Right kidney (tissue), 1 donor: ENCODE measurements at regions not wholly inside any gene's neighbourhood (a gene's known extent, or its start where the extent isn't known, plus 50 kb on each side); places are given as distances from the start of the nearest gene placed in this dataset.
"Not testable (repeated sequence)": the region's sequence is repeated elsewhere in the genome, so short reads cannot be mapped to it uniquely, and the experiment has no call there.

Experiments used
- DNase-seq: peaks from one replicate; pipeline ENCODE4 v3.0.0-alpha.2; 2016

DNA sequence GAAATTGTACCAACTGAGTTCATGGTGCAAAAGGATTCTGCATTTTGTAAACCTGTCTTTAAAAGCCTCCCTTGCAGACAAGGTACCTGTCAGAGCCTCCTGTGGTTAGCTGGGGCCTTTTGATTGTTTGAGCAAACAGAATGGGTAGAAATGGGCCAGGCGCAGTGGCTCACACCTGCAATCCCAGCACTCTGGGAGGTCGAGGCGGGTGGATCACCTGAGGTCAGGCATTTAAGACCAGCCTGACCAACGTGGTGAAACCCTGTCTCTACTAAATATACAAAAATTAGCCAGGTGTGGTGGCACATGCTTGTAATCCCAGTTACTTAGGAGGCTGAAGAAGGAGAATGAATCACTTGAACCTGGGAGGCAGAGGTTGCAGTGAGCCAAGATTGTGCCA is 332.9 kb upstream of the ID2 start:
- DNase-seq, result not testable (repeated sequence)

DNA sequence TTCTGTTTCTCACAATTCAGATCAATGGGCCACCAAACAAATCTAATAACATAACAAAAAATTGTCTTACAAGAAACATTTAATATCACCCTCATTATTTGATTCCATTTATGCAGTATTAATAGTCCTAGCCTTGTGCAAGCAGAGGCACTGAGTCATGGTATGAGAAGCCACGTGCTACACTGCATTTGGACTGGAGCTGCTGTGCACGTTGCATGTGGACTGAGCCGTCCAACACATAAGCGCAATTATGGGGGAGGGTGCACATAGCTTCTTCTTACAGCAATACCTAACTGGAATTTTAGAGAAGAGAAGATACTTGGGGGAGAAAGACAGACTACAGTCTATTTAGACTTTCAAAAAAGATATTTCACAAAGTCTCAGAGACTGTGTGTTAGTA is 329.6 kb upstream of the ID2 start:
- DNase-seq, result no peak

DNA sequence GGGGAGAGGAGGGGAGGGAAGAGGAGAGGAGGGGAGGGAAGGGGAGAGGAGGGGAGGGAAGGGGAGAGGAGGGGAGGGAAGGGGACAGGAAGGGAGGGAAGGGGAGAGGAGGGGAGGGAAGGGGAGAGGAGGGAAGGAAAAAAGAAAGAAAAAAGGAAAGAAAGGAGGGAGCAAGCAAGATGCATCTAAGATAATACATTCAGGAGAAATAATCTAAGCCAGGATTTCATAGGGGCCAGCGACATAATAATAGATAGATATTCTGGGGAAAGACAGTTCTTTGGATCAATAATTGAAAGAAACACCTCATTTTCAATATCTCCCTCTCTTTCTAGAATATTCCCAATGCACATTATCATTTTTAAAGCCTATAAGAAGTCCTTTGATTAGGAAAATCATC is 328.9 kb upstream of the ID2 start:
- no peak for DNase-seq

DNA sequence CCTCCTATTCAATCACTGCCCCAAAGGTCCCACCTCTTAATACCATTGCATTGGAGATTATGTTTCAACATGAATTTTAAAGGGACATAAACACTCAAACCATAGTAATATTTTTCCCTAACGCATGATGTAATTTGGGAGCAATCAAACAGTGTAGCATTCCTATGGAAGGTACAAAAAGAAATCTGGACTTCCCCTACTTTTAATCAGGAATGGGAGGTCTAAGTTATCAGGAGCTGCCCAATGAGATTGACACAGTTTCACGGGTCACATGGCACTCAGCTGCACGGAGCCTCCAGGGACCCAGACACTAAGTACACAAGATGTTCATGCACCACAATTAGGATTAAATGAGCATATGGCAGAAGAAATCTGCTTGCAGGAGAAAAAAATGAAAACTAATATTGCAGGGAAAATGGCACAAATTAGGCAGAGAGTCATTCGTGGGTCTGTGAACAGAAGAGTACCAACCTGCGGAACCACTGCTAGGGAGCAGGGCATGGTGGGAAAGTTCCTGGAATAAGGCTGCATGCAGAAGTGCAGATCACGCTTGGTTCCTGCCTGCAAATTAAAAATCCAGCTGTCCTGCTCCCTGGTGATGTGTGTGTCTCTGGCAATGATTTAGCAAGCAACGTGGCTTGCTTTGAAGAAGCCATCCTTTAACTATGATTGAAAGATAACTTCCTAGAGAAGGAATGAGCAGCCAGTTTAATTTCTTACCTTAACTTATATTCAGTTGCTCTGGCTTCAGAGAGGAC is 326.6 kb upstream of the ID2 start:
- no peak for DNase-seq

DNA sequence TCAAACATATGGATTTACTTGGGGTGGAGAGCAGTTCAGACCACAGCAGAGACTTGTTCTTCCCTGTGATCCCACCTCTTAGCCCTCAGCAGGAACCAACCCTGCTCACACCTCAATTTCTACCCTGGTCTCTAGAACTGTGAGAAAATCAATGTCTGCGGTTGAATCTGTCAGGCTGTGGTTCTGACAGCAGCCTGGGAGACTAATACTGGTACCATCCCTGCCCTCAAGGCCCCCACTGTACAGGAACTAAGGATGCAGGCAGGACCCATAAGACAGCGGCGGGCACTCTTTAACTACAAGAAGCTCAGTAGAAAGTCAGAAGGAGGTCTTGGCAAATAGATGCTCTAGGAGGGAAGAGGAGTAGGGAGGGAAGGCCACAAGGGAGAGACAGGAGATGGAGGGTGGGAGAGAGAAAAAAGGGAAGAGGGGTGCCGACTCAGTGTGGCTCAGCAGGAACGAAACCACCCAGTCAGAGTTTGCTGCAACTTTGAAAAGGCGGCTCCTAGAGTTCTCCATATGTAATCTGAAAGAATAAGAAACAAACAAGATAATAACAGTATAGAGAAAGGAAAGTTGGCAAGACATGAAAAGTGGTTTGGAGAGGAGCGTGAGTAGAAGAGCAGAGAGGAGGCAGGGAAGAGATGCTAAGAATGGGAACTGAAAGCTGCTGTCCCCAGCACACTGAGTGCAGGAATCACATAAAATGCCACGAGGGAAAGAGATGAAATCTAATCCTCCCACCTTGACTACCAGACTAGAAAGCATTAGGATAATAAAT is 323.9 kb upstream of the ID2 start:
- DNase-seq, result no peak

DNA sequence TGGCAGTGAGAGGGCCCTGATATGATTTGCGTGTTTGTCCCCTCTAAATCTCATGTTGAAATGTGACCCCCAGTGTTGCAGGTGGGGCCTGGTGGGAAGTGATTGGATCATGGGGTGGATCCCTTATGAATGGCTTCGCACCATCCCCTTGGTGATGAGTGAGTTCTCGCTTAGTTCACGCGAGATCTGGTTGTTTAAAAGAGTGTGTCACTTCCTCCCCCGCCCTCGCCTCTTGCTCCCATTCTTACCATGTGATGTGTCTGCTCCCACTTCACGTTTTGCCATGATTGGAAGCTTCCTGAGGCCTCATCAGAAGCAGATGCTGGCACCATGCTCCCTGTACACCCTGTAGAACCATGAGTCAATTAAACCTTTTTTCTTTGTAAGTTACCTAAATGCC is 319.9 kb upstream of the ID2 start:
- no peak for DNase-seq

DNA sequence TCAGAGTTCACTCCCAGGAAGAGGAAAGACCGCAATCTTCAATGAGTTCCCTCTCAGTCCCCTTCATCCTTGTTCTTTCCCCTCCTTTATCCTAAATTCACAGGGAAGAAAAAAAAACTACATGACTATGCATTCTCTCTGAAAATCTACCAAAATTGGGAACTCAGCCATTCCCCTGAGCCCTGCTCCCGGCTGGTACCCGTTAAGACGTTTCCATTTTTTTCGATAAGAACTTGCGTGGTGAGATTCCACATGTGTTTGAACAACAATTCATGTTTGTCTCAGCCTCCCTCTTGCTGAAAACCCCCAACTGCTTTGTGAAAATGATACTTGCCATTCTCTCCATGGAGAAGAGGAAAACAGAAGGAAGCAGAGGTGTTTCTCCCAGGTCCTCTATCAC is 318.7 kb upstream of the ID2 start:
- no peak for DNase-seq

DNA sequence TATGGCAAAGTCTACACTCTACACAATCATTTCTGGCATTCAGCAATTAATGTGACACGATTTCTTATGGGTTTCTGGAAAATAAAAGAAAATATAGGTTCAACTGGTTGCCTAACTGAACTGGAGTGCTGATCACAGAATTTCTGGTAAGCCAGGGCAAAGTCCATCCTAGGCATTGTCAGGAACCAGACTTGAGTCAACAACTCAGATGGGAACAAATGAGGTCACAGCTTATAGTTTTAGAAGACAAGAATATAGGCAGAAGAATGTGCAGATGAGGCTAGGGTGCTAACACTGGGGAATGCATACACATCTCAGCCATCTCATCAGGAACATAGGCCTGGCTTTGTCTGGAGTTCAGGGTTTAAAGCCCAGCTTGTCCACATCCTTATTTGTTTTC is 317.2 kb upstream of the ID2 start:
- no peak for DNase-seq

DNA sequence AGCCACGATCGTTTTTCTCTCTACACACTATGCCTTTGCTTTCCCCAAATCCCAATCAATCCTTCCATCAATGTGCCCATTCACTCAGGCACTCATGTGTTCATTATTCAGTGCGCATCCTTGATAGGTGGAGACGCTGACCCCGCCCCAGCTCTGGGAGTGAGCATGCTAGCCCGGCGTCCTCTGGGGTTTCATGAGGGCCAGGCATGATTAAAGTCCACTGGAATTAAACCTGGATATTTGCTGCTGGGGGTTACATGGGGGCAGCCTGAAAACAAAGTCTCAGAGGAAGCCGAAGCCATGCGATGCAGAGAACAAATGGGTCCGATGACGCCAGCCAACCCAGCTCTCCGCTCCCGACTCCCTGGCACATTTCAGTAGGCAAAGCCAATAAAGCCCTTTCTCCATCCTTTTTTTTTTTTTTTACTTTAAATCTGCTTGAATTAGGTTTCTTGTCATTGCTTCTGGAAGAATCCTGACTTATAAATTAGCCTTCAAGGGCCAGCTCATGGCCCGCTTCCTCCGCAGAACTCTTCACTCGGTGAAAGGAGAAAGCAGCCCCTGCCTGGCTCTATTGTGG is 316.4 kb upstream of the ID2 start:
- DNase-seq, result no peak

DNA sequence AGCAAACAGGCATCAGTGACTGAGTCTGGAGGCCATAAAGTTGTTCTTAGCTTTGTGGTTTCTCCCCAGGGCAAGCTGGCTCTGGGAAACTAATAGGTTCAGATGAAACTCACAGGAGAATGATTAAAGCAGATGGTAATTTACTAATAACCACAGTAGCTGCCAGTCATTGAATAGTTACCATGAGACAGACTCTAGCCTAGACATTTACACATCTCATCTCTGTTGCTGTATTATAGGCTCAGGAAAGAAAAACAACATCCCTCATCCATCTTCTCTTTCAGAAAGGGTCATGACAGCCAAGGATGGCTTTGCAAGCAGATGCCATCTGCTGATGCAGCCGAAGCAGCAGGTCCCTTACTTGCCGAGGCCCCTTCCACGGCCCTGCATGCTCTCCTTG is 314.0 kb upstream of the ID2 start:
- no peak for DNase-seq

DNA sequence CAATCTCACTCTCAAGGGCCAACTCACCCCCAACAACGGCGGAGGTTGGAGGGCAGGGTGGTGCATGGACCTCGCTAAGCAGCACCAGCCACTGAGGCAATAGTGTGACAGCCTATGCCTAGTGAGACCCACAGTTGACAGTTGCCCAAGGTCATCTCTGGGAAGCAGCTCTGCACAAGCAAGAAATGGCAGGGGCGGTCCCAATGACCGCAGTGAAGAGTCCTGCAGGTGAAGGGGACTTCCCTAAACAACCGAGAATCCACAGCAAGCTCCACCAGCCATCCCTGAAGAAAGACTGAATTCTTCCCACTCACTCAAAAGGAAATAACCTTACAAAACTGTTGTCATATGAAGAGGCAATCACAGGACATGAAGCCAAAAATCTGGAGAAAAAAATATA is 313.4 kb upstream of the ID2 start:
- no peak for DNase-seq

DNA sequence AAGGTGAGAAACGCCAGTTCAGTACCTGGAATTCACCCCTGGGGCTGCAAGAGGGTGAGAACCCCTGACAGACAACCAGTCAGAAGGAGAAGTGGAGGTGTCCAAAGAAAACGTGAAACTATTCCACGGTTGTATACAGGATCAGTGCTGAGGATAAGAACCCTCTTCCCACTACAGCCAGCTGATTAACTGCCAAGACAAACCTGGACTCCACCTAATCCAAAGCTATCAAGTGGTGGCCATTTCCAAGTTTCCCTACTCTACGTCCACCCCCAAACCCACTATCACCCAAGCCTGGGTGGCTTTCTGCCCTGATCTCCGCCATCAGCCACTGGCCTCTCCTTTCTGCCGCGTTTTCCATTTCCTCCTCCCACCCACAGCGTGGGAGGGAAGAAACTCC is 312.3 kb upstream of the ID2 start:
- DNase-seq, result no peak

DNA sequence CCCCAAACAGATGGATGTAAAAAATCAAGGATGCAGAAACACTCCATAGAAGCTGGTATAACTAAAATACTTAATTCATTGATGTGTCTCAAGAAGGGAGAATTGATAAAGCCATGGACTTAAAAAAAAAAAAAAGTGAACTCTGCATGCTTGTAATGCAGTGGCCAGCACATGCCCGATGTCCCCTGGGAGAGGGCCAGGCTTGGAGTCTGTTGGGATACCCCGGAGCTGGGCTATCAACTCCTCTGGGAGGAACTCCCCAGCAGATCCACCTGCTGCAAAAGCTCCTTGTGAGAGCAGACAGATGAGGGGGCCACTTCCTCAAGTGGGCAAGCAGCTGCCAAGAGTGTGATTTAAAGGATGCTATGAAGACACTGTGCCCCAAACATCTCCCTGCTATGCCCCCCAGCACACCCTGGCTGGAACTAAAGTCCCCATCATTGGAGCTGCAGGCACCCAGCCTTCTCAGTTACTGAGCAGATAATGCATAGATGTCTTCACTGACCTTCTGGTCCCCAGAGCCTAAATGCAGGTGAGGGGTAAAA is 311.5 kb upstream of the ID2 start:
- no peak for DNase-seq

DNA sequence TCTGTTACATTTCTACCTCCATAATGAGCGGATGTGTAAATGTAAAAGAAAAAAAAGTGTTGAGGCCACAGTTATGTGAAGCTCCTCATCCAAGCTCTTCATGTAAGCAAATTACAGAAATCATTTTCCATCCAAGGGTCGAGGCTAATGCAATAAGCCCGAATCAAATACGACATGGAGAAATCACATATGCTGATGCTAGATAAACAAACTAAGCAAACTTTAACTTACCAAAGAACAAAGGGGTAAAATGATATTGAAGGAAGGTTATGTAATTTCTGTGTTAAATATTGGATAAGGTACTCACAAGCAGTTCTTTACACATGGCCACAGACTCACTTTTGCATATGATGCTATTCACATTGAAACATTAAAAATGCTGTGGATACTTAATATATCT is 310.2 kb upstream of the ID2 start:
- no peak for DNase-seq

DNA sequence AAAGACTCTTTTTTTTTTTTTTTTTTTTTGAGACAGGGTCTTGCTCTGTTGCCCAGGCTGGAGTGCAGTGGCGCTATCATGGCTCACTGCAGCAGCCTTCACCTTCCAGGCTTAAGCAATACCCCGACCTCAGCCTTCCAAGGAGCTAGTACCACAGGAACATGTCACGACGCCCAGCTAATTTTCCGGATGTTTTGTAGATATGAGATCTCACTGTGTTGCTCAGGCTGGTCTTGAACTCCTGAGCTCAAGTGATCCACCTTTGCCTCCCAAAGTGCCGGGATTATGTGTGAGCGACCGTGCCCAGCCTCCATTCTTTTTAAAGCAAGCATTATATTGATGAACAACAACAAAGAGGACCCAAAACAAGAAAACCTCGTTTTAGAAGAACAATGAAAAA is 307.1 kb upstream of the ID2 start:
- DNase-seq, result no peak

DNA sequence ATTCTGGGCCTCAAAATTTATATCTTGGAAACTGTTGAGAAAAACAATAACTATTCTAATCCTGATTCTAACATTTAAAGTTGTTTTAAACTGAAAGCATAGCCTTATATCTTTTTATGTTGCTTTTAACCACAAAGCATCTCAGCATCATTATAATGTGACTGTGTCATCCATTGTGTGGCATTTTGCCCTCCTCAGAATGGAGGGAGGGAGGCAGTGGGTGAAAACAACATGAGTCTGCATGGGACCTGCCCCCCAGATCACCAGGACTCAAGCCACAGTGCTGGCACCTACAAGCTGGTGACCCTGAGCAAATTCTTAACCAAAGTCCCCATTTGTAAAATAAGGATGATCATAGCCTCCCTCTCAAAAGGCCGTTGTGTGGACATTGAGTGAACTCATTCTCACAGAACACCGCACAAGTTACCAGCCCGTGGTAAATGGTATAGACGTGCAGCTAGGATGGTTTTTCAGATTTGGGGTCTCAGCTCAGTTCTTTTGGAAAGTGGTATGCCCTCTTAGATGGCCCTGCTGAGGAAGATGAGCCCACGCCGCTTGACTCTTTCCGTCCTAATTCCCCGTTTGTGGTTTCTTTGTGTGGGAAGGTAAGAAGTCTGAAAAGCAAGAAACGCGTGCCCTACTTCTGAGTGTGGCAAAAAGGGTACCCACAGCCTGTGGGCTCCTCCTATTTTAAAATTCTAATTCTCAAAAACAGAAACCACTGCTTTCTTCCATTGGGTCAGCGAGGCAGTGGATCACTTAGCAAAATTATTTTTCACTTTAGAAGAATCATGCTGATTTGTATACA is 305.0 kb upstream of the ID2 start:
- DNase-seq, result no peak

DNA sequence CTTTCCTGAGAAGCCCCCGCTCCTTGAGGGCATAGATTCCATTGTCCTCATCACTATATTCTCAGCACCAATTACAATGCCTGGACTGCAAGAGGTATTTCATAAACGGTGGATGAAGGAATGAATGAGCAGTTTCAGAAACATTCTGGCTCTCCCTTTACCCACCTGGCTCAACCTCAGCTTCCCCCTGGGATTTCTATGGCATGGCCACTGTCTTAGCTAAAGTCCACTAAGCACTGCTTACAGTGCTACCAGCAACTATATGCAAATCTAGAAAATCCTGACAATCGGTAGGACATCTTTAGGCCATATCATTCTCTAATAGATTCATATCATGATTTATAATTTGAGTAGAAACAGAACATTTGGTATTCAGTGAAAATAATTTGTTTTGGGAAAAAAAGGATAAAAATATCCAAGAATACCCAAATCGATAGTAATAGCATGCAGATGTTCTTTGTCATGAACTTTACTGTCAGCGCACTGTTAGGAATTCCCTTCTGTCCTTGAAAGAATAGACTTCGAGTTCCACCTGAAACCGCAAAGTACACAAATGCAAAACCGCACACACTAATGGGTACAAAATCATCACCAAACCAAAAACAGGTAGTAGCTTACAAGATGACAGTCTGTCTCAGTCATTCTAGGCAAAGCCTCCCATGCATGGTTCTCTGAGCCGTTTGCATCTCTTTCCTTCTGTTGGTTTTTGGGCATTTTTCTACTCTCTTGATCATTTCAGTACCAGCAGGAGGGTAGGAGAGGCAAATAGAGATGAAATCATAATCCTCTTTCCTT is 303.6 kb upstream of the ID2 start:
- DNase-seq, result no peak

DNA sequence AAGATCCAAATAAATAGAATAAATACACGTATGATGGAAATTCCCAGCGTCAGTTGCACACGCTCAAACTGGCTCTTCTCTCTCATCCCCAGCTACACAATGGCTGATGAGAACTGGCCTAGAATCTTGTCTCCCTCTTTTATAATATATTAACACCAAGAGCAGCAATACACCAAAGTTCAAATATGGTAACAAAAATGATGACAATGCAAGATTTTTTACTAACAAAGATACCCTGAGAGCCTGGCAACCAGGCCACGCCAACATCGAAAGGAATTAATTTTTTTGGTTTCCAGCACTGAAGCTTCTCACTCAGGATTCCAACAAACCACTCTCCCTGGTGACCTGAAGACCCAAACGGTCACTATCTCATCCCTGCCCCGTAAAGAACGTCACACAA is 302.7 kb upstream of the ID2 start:
- DNase-seq, result no peak

DNA sequence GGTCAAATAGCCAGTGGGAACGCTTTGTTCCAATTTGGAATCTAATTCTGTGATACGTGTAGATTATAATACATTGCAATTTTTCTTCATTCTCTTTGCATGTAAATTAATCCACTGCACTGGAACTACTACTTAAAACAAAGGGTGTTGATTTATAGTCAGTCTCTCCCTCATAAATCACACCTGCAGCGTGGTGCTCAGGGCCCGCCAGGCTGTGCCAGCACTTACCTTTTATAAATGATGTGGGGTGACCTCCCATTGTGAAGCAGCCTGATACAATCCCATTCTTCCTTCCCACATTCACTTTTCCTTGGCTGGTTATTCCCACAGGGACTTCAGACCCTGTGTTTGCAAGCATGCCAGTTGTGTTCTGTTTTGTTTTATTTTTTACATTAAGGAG is 302.3 kb upstream of the ID2 start:
- no peak for DNase-seq

DNA sequence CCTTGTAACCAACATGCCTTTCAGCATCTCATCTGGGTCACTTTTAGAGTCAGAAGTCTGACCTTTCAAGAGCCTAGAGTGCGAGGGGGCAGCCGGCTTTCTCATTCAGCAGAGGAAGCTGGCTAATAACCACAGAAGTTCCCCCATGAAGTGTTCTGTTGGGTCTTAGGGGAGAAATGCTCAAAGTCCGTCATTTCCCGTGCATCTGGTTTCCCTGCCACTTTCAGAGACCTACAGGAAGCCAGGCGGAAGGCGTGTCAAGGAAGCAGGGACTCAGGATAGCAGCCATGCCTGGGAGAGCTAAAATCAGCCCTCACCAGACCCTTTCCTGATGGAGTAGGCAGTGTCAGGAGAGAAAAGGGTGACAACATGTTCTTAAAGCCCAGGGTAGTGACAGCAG is 301.8 kb upstream of the ID2 start:
- no peak for DNase-seq

DNA sequence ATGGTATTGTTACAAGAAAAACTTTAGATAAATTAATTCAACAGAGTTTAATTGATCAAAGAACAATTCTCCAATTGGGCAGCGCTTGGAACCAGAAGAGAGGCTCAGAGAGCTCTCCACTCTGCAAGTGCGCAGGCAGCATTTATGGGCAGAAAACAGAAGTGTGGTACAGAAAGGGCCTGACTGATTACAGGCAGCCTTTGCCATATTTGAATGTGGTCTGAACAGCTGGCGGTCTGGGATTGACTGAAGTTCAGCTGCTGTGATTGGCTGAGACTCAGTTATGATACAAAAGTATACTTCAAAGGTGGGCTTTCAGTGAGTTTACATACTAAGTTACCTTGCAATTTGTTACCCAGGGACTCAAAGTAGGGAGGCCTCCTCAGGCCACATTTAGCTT is 301.3 kb upstream of the ID2 start:
- no peak for DNase-seq

DNA sequence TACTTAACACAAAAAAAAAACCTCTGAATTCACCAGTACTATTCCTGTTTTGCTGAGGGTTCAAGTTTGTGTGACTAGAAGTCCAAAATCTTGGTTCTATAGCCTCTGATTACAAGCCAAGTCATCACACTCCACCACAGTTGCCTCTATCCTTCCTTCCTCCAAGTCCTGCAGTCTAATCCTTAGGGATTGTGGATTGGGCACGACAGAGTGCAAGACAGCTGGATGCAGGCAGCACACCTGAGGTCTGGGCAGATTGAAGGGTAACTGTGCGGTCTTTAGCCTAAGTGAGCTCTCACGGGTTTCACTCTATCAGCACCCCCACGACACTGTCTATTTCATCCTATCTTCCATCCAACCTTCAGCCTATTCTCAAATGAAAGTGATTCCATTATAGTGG is 299.4 kb upstream of the ID2 start:
- DNase-seq, result no peak
